Testis (tissue), 2 donors: ENCODE measurements at regions not wholly inside any gene's neighbourhood (a gene's known extent, or its start where the extent isn't known, plus 50 kb on each side); places are given as distances from the start of the nearest gene placed in this dataset.

Source experiments
- CTCF ChIP-seq, 3 experiments: fragments of 450-650 bp in 2 of 3; fragments of 200-600 bp in 1 of 3; sonication (generic) in 1 of 3; IDR thresholded peaks; one replicate each; pipeline ENCODE4 v1.5.1; 2016 to 2019; ENCODE audit warnings: antibody characterized with exemption in 3 of 3, mild to moderate bottlenecking in 2 of 3, moderate library complexity in 1 of 3
- POLR2A ChIP-seq: fragments of 450-650 bp; IDR thresholded peaks from one replicate; pipeline ENCODE4 v1.6.1; 2017; ENCODE audit warnings: antibody characterized with exemption, mild to moderate bottlenecking, moderate library complexity

GRCh38 chr10:28120043-28120749, 121.3 kb upstream of the ODAD2 start:
- TF ChIP-seq CTCF (IDR thresholded peaks at IDR 0.05) (no peak), POLR2A (no peak)
